ENCODE measurements at regions not wholly inside any gene's neighbourhood (a gene's known extent, or its start where the extent isn't known, plus 50 kb on each side); places are given as distances from the start of the nearest gene placed in this dataset.

- TF ChIP-seq CTCF (IDR thresholded peaks at IDR 0.05), result no peak
- no peak for TF ChIP-seq POLR2A (IDR thresholded peaks at IDR 0.05)
These were observed 101.8 kb upstream of the GUCY1A1 start for GRCh38 chr4:155564880-155565279.
